IMR-90 (cell line): ENCODE measurements at regions not wholly inside any gene's neighbourhood (a gene's known extent, or its start where the extent isn't known, plus 50 kb on each side); places are given as distances from the start of the nearest gene placed in this dataset.
"Not testable (repeated sequence)": the region's sequence is repeated elsewhere in the genome, so short reads cannot be mapped to it uniquely, and the experiment has no call there.

Experiments
- BHLHE40 ChIP-seq: fragments of 150-350 bp; IDR thresholded peaks from 2 replicates; pipeline ENCODE4 v1.6.1; 2016; ENCODE audit warnings: mild to moderate bottlenecking, low read depth, low read length
- CEBPB ChIP-seq: IDR thresholded peaks from 2 replicates; pipeline ENCODE4 v1.6.1; 2012; ENCODE audit warnings: low read depth, low read length, improper control_type of control experiment
- FOS ChIP-seq: fragments of 150-350 bp; IDR thresholded peaks from 2 replicates; pipeline ENCODE4 v1.6.1; 2016; ENCODE audit warnings: low read depth, low read length
- MAZ ChIP-seq: IDR thresholded peaks from 2 replicates; pipeline ENCODE4 v1.6.1; 2012; ENCODE audit warnings: low read depth, mild to moderate bottlenecking, low read length, improper control_type of control experiment, moderate library complexity, borderline replicate concordance
- POLR2A ChIP-seq: IDR thresholded peaks from 2 replicates; pipeline ENCODE4 v1.6.1; 2012; ENCODE audit warnings: mild to moderate bottlenecking, low read depth, low read length
- SMC3 ChIP-seq: fragments of 150-350 bp; IDR thresholded peaks from 2 replicates; pipeline ENCODE4 v1.6.1; 2016; ENCODE audit warnings: low read depth, mild to moderate bottlenecking, antibody characterized with exemption, low read length, moderate library complexity
- TF ChIP-seq, protein P1 (sequence below): conservative IDR thresholded peaks from 2 replicates; pipeline ENCODE4 v1.5.1; 2012; ENCODE audit warnings: mild to moderate bottlenecking, low read depth, low read length, improper control_type of control experiment
- TF ChIP-seq, protein P2 (sequence below): fragments of 150-350 bp; IDR thresholded peaks from 2 replicates; pipeline ENCODE4 v1.6.1; 2016; ENCODE audit warnings: low read depth, mild to moderate bottlenecking, low read length, moderate library complexity, borderline replicate concordance

DNA sequence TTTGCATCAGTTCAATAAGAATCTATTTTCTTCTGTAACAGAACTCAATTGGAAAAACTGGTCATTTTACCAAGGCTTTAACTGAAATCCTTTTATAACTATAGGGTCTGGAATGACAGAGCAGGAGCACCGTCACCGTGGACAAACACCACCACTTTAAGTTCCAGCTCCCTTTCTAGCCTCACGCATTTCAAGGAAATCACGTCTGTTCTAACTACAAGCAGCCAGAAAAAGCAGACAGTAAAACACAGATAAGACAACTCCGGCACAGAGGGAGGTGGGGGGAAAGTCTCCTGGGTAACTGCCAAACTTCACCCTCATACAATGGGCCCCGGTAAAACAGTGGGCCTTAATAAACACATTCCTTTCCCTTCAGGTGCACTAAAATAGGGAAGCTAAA lies 952.6 kb downstream of the STIM2 start:
- TF ChIP-seq, protein P1, sequence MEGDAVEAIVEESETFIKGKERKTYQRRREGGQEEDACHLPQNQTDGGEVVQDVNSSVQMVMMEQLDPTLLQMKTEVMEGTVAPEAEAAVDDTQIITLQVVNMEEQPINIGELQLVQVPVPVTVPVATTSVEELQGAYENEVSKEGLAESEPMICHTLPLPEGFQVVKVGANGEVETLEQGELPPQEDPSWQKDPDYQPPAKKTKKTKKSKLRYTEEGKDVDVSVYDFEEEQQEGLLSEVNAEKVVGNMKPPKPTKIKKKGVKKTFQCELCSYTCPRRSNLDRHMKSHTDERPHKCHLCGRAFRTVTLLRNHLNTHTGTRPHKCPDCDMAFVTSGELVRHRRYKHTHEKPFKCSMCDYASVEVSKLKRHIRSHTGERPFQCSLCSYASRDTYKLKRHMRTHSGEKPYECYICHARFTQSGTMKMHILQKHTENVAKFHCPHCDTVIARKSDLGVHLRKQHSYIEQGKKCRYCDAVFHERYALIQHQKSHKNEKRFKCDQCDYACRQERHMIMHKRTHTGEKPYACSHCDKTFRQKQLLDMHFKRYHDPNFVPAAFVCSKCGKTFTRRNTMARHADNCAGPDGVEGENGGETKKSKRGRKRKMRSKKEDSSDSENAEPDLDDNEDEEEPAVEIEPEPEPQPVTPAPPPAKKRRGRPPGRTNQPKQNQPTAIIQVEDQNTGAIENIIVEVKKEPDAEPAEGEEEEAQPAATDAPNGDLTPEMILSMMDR = not testable (repeated sequence)
- not testable (repeated sequence) for TF ChIP-seq SMC3, POLR2A, FOS, MAZ, CEBPB, BHLHE40
- TF ChIP-seq, protein P2, sequence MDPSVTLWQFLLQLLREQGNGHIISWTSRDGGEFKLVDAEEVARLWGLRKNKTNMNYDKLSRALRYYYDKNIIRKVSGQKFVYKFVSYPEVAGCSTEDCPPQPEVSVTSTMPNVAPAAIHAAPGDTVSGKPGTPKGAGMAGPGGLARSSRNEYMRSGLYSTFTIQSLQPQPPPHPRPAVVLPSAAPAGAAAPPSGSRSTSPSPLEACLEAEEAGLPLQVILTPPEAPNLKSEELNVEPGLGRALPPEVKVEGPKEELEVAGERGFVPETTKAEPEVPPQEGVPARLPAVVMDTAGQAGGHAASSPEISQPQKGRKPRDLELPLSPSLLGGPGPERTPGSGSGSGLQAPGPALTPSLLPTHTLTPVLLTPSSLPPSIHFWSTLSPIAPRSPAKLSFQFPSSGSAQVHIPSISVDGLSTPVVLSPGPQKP = not testable (repeated sequence)
